ELF-1 (cell line): ENCODE measurements at regions not wholly inside any gene's neighbourhood (a gene's known extent, or its start where the extent isn't known, plus 50 kb on each side); places are given as distances from the start of the nearest gene placed in this dataset.

Experiments
- DNase-seq: peaks from one replicate; pipeline ENCODE4 v3.0.0-alpha.2; 2016; ENCODE audit warnings: low read depth, low spot score

- no peak for DNase-seq
These were observed 122.2 kb upstream of the MARCKS start for GRCh38 chr6:113734982-113735381.

DNA sequence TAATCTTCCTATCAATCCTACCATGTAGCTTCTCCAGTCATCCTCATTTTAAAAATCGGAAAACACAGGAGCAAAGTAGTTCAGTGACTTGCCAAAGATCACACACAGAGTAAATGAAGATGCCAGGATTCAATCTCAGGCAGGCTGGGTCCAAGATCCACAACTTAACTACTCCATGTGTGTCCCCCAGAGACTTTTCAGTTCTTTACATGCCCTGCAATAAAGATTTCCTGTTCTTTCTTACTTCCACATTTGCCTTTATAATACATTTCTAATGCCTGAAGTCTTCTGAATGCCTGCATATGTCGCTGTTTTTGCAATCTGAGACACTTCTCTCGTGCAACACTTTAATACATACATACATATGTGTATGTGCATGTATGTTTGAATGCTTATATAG, 121.7 kb upstream of the MARCKS start:
- DNase-seq: no peak

- DNase-seq: no peak
These were observed 120.2 kb upstream of the MARCKS start for GRCh38 chr6:113736978-113737377.

- DNase-seq: no peak
These were observed 118.0 kb upstream of the MARCKS start for GRCh38 chr6:113739041-113739655.

GRCh38 chr6:113741651-113742050, 115.5 kb upstream of the MARCKS start:
- DNase-seq: no peak

GRCh38 chr6:113742342-113742741, 114.8 kb upstream of the MARCKS start:
- DNase-seq: no peak

- no peak for DNase-seq
These were observed 112.3 kb upstream of the MARCKS start for GRCh38 chr6:113744861-113745260.

- DNase-seq: no peak
These were observed 106.8 kb upstream of the MARCKS start for GRCh38 chr6:113750151-113750855.

DNA sequence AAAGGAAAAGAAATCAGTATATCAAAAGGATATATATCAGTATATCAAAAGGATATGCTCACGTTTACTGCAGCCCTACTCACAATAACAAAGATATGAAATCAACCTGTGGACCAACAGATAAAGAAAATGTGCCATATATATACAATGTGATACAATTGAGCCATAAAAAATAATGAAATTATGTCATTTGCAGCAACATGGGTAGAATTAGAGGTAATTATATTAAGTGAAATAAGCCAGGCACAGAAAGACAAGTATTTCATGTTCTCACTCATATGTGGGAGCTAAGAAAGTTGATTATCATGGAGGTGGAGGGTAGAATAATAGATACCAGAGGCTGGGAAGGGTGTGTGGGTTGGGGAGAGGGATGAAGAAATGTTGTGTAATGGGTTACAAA, 102.9 kb upstream of the MARCKS start:
- DNase-seq: no peak

GRCh38 chr6:113755449-113756289, 101.5 kb upstream of the MARCKS start:
- no peak for DNase-seq

GRCh38 chr6:113756290-113756665, 100.9 kb upstream of the MARCKS start:
- DNase-seq: no peak

- DNase-seq: no peak
These were observed 98.9 kb upstream of the MARCKS start for GRCh38 chr6:113758214-113758613.

DNA sequence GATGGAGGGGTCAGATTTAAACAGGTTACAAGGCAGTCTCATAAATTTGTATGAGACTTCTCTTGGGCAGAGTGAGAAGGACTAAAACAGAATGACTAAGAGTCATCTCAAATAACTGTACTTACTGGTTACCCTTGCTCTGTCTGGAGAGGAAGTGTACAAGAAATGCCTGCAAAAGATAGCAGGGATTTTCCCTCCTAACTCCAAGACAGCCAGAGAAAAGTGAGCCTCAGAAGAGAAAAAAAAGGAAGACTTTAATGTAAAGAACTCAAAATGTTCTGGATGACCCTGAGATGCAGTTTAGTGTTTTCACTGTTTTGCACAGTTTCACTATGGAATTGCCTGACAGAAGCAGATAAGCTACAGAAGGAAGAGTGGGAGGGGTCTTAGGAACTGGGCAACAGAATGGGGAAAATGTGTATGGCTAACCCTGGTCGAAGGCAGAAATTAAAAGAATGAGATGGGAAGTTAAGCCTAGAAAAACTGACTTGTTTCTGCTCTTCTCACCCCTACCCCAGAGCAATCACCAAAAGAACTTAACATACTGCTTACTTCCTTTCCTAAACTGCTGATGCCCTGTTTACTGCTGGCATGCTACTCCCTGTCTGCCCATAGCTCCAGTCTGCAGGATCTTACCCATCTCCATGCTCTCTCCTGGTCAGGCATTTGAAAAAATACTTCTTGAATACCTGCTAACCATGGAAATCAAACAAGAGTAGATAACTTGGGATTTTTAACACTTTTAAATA, 98.1 kb upstream of the MARCKS start:
- no peak for DNase-seq

- no peak for DNase-seq
These were observed 94.5 kb upstream of the MARCKS start for GRCh38 chr6:113762641-113763040.

DNA sequence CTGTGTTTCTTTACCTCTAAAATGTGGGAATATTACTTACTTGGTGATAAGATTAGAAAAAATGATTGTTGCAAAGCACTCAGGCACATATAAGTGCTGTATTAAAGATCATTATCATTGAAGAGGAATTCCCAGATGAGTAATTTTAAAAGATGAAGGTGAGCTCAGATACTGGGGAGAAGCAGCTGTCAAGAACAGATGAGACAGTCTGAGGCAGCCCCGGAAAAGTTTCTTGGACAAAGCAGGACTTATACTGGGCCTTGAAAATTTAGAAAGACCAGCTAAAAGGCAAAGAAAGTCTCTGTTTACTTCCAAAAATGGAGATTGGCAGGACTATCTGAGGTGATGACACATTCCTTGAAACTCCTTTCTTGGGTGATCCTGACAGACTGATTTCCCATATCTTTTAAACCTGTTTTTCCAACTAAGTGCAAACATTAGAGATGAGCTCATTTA, 93.8 kb upstream of the MARCKS start:
- no peak for DNase-seq

DNA sequence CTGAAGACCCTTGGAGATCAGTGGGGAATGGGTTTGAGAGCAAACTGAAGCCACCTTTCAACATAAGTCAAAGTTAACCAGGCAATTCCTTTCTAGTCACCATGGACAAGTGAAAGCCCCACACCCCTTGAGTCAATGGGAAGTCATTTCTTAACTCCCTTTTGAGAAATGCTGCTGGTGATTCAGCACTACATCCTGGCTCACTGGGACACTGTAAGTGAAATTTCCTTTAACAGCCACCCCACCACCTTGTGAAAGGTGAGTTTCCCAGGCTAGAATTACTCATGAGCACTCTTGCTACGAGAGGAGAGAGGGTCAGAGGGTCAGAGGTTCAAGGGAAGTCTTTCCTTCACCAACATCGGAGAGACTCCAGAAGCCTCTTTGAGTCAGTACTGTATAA, 93.3 kb upstream of the MARCKS start:
- peak; percentile 11 for DNase-seq

- no peak for DNase-seq
These were observed 91.2 kb upstream of the MARCKS start for GRCh38 chr6:113765909-113766308.

GRCh38 chr6:113767985-113768384, 89.2 kb upstream of the MARCKS start:
- DNase-seq: no peak

DNA sequence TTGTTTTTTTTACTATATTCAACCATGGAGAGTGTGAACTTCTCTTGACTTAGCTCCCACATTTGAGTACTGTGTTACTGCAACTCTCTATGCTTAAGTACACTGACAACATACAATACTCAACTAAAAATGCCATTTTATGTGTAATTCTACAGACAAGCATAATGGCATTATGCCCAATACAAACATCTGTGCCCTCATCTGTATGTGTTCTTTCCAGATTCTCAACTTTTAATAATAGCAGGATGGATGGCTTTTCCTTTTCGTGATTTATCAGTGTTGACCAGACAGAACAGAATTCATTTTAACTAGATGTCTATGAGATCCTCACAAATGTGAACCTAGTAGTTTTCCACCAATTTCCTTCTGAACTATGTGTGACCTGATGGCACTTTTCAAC, 84.2 kb upstream of the MARCKS start:
- no peak for DNase-seq

DNA sequence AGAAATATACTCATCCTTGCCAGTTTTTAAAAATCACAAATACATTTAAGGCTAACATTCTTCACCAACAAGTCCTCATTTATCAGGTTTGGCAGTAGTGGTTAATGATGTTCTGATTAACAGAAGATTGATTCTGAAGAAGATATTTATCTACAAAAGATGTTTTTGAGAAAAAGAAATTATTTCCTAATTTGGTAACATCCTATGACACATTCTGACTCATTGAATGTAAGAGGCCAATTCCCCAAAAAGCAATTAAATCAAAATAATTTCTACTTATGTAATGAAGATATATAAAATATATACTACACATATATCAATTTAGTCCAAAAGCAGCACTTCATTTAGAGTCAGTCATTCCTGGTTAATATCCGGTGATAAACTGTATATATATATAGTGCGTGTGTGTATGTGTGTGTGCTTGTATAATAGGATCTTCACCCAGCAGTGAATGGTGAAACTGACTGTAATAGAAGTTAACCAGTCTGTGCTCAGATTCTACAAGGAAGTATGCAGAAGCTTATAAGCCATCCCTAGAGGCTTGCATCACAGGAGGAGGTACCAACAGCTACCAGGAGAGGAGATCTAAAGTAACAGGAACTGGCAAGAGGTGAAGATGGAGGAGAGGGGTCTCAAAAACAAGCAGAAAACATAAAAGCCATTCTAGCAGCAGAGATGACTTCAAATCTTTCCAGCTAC, 82.9 kb upstream of the MARCKS start:
- no peak for DNase-seq

DNA sequence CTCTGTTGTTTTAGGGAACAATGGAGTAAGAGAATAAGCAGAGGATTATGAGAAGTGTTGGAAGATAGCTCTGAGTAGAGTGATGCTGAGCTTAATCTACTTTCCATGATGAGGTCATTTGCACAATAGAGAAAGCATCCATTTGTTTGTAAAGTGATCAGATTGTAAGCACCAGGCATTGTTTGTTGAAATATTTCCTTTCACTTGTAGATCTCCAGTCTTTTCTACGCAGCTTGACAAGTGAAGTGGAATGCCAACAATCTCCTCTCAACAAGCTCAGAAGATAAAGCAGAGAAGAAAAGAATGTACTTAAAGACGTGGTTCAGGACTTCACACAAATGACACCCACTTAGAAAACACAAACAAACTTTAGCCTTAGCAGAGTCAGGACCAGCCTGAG, 80.1 kb upstream of the MARCKS start:
- DNase-seq: peak; percentile 70
